ES-I3 (cell line): ENCODE measurements at regions not wholly inside any gene's neighbourhood (a gene's known extent, or its start where the extent isn't known, plus 50 kb on each side); places are given as distances from the start of the nearest gene placed in this dataset.
"Not testable (repeated sequence)": the region's sequence is repeated elsewhere in the genome, so short reads cannot be mapped to it uniquely, and the experiment has no call there.

Experiments used
- H3K36me3 ChIP-seq: 2 replicates; pipeline ENCODE4 v1.6.1; 2013; ENCODE audit warnings: mild to moderate bottlenecking, low read length, control low read depth, moderate library complexity; ENCODE audit not compliant: insufficient read depth
- H3K4me1 ChIP-seq: 2 replicates; pipeline ENCODE4 v1.6.1; 2013; ENCODE audit warnings: mild to moderate bottlenecking, control low read depth, low read length; ENCODE audit not compliant: insufficient read depth
- H3K9ac ChIP-seq: 2 replicates; pipeline ENCODE4 v1.6.1; 2013; ENCODE audit warnings: low read depth, mild to moderate bottlenecking, low read length, moderate library complexity
- H3K9me3 ChIP-seq: 2 replicates; pipeline ENCODE4 v1.6.1; 2013; ENCODE audit warnings: mild to moderate bottlenecking, low read length, moderate library complexity; ENCODE audit not compliant: control insufficient read depth, insufficient read depth

GRCh38 chr1:229132706-229133105, 138.2 kb upstream of the RAB4A start:
- Histone ChIP-seq H3K4me1 (peaks cover 15% of the 10 kb centered on the region; the same call in 1 of the 2 replicates), H3K9me3 (peaks cover 16% of the 10 kb centered on the region), H3K9ac (no peak overlapping the region), H3K36me3 (no peaks in the 10 kb centered on the region; the same call in 1 of the 2 replicates)

DNA sequence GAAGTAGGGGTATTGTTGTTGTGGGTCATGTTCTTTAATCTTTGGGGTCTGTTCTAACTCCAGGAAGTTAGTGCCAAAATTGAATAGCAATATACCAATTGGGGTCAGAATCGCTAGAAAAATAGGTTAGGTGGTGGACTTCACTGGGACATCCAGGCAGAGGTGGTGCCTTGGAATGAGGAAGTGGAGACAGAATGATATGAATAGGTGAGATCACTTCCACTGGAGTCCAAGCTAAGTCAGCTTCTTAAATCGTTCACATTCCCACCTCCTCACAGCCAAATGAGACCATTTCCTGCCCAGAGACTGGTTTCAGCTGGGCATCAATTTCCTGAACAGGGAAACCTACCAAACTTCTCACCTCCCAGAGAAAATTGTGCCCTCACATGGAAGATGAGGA, 137.8 kb upstream of the RAB4A start:
- H3K9ac ChIP-seq = no peak overlapping the region
- H3K9me3 ChIP-seq = peaks cover 16% of the 10 kb centered on the region
- H3K4me1 ChIP-seq = peaks cover 15% of the 10 kb centered on the region; the same call in 1 of the 2 replicates
- no peaks in the 10 kb centered on the region; the same call in 1 of the 2 replicates for H3K36me3 ChIP-seq

DNA sequence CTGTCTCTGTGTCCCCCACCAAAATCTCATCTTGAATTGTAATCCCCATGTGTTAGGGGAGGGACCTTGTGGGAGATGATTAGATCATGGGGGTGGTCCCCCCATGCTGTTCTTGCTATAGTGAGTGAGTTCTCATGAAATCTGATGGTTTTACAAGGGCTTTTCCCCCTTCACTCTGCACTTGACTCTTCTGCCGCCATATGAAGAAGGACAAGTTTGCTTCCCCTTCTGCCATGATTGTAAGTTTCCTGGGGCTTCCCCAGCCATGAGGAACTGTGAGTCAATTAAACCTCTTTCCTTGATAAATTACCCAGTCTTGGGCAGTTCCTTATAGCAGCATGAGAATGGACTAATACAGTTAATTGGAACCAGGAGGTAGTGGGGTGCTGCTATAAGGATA, 137.1 kb upstream of the RAB4A start:
- H3K4me1 ChIP-seq = peaks cover 15% of the 10 kb centered on the region; the same call in 1 of the 2 replicates
- no peaks in the 10 kb centered on the region; the same call in 1 of the 2 replicates for H3K36me3 ChIP-seq
- H3K9me3 ChIP-seq = peaks cover 16% of the 10 kb centered on the region
- H3K9ac ChIP-seq = no peak overlapping the region

GRCh38 chr1:229134381-229135217, 136.3 kb upstream of the RAB4A start:
- not testable (repeated sequence) for H3K36me3 ChIP-seq, H3K9ac ChIP-seq
- Histone ChIP-seq H3K9me3 (peaks cover 16% of the 10 kb centered on the region), H3K4me1 (peaks cover 11% of the 10 kb centered on the region; the same call in 1 of the 2 replicates)

GRCh38 chr1:229135773-229136172, 135.1 kb upstream of the RAB4A start:
- H3K9me3 ChIP-seq = peaks cover 16% of the 10 kb centered on the region
- no peaks in the 10 kb centered on the region for H3K4me1 ChIP-seq
- H3K9ac ChIP-seq = no peak overlapping the region
- H3K36me3 ChIP-seq = peaks cover 3% of the 10 kb centered on the region

GRCh38 chr1:229136822-229137221, 134.1 kb upstream of the RAB4A start:
- Histone ChIP-seq H3K9me3 (peaks cover 16% of the 10 kb centered on the region), H3K9ac (no peak overlapping the region), H3K36me3 (peaks cover 3% of the 10 kb centered on the region), H3K4me1 (no peaks in the 10 kb centered on the region)

GRCh38 chr1:229137271-229137670, 133.6 kb upstream of the RAB4A start:
- H3K36me3 ChIP-seq = peaks cover 3% of the 10 kb centered on the region
- no peaks in the 10 kb centered on the region for H3K4me1 ChIP-seq
- no peak overlapping the region for H3K9ac ChIP-seq
- peaks cover 16% of the 10 kb centered on the region for H3K9me3 ChIP-seq

- H3K9me3 ChIP-seq = peaks cover 12% of the 10 kb centered on the region
- H3K9ac ChIP-seq = no peak overlapping the region
- H3K4me1 ChIP-seq = no peaks in the 10 kb centered on the region
- peaks cover 3% of the 10 kb centered on the region for H3K36me3 ChIP-seq
Measured at GRCh38 chr1:229138058-229138457, 132.9 kb upstream of the RAB4A start.

GRCh38 chr1:229139331-229140118, 131.4 kb upstream of the RAB4A start:
- Histone ChIP-seq H3K9me3 (peaks cover 12% of the 10 kb centered on the region), H3K36me3 (peaks cover 3% of the 10 kb centered on the region), H3K9ac (no peak overlapping the region), H3K4me1 (no peaks in the 10 kb centered on the region)

DNA sequence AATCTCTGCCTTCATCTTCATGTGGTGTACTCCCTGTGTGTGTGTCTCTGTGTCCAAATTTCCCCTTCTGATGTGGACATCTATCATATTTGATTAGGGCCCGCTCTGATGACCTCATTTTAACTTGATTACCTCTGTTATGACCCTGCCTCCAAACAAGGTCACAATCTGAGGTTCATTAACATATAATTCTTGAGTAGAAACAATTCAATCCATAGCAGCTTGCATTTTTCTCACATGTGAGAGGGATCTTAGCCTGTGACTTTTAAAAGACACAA, 130.9 kb upstream of the RAB4A start:
- Histone ChIP-seq H3K4me1 (no peaks in the 10 kb centered on the region), H3K36me3 (peaks cover 3% of the 10 kb centered on the region), H3K9me3 (peaks cover 12% of the 10 kb centered on the region), H3K9ac (no peak overlapping the region)

DNA sequence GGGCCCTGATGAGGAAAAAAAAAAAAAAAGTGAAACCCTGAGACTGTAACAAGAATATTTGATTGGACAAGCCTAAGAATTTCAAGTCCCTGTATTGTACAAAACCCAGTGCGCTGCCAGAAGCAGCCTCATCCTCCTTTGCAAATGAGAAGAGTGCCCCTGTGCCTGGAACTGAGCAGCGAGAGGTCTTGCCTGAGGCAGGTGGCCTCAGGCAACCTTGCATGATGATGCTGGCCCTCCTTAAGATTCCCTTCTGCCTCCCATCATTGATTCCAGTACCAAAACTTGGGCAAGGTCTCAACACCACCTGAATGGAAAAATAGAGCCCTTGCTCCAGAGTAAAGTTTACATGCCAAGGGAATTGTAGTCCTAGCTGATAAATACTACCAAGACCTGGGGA, 129.6 kb upstream of the RAB4A start:
- H3K36me3 ChIP-seq = peaks cover 3% of the 10 kb centered on the region
- H3K9me3 ChIP-seq = peaks cover 2% of the 10 kb centered on the region; the same call in 1 of the 2 replicates
- no peaks in the 10 kb centered on the region for H3K4me1 ChIP-seq
- no peak overlapping the region for H3K9ac ChIP-seq

DNA sequence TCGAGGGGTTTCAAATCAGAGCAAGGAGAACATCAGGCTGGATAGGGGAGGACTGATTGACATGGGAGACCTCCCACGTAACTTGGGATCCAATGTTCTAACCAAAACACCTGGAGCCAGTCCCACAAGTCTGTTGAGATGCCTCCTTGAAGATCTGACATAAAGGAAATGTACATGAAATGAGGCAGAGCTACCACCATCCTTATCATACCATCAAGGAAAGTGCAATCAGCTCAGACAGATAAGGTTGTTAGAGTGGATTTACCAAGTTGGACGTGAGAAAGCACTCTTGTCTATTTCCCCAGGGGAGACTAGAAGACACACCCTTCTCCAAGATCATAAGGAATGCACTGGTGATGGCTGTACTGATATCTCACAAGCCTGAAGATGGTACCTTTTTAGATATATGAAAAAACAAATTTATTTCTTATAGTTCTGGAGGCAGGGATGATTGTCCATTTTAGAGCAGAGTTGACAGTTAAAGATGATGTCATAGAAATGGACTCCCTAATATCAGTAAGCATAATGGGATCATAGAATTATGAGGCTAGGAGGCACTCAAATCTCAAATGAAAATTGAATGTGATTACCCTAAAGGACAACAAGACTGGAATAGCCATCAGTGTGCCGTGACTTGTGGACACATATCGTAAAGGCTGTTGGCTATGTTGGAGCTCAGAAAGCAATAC, 129.1 kb upstream of the RAB4A start:
- Histone ChIP-seq H3K36me3 (peaks cover 3% of the 10 kb centered on the region), H3K9me3 (no peaks in the 10 kb centered on the region), H3K9ac (no peak overlapping the region), H3K4me1 (no peaks in the 10 kb centered on the region)

- Histone ChIP-seq H3K4me1 (no peaks in the 10 kb centered on the region), H3K9ac (no peak overlapping the region), H3K9me3 (no peaks in the 10 kb centered on the region), H3K36me3 (peaks cover 3% of the 10 kb centered on the region)
Measured at GRCh38 chr1:229142471-229142870, 128.4 kb upstream of the RAB4A start.

DNA sequence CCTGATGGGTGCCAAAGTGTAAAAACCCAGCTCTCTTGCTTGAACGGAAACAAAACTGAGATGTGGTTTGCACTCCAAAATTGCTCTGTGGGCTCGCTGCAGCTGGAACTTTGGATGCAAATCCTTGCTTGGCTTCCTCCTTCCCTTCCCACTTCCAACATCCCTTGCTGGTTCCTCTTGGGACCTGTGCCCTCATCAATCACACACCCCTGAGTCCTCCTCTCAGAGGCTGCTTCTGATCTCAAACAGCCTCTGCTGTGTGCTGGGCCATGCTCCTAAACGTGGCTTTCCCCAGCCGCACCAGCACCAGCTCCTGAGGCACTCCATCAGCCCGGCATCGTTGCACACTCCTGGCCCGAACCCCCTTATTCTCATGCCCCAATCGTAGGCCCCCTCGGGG, 124.3 kb upstream of the RAB4A start:
- H3K4me1 ChIP-seq = peaks cover 15% of the 10 kb centered on the region
- H3K36me3 ChIP-seq = no peaks in the 10 kb centered on the region
- H3K9me3 ChIP-seq = no peaks in the 10 kb centered on the region
- no peak overlapping the region for H3K9ac ChIP-seq
